GM23248 (cell line): ENCODE measurements at regions not wholly inside any gene's neighbourhood (a gene's known extent, or its start where the extent isn't known, plus 50 kb on each side); places are given as distances from the start of the nearest gene placed in this dataset.

Source experiments
- DNase-seq: peaks from one replicate; pipeline ENCODE4 v3.0.0-alpha.2; 2015
- H2AFZ ChIP-seq: fragments of 200-600 bp; sonication (generic); 2 replicates; pipeline ENCODE4 v1.6.1; 2016; ENCODE audit warnings: antibody characterized with exemption
- H3F3A ChIP-seq: fragments of 200-600 bp; sonication (generic); 2 replicates; pipeline ENCODE4 v1.6.1; 2016; ENCODE audit warnings: mild to moderate bottlenecking, antibody characterized with exemption, mixed run types; ENCODE audit not compliant: insufficient read depth
- H3K27ac ChIP-seq: fragments of 200-600 bp; sonication (generic); 2 replicates; pipeline ENCODE4 v1.5.1; 2016; ENCODE audit warnings: mild to moderate bottlenecking
- H3K27me3 ChIP-seq: fragments of 200-600 bp; sonication (generic); replicated peaks from 2 replicates; pipeline ENCODE4 v1.6.1; 2016; ENCODE audit warnings: mild to moderate bottlenecking; ENCODE audit not compliant: insufficient read depth
- H3K36me3 ChIP-seq: fragments of 200-600 bp; sonication (generic); 2 replicates; pipeline ENCODE4 v1.6.1; 2016; ENCODE audit warnings: low read depth, mild to moderate bottlenecking
- H3K4me1 ChIP-seq: fragments of 200-600 bp; sonication (generic); 2 replicates; pipeline ENCODE4 v1.6.1; 2016; ENCODE audit warnings: mild to moderate bottlenecking; ENCODE audit not compliant: insufficient read depth
- H3K4me2 ChIP-seq: fragments of 200-600 bp; sonication (generic); one replicate; pipeline ENCODE4 v1.6.1; 2016; ENCODE audit warnings: mild to moderate bottlenecking; ENCODE audit not compliant: unreplicated experiment
- H3K4me3 ChIP-seq: fragments of 200-600 bp; sonication (generic); 2 replicates; pipeline ENCODE4 v1.5.1; 2016; ENCODE audit warnings: mild to moderate bottlenecking
- H3K79me2 ChIP-seq: fragments of 200-600 bp; sonication (generic); 2 replicates; pipeline ENCODE4 v1.6.1; 2016; ENCODE audit warnings: mild to moderate bottlenecking; ENCODE audit not compliant: insufficient read depth
- H3K9ac ChIP-seq: fragments of 200-600 bp; sonication (generic); 2 replicates; pipeline ENCODE4 v1.6.1; 2016; ENCODE audit warnings: mild to moderate bottlenecking
- H3K9me2 ChIP-seq: fragments of 200-600 bp; sonication (generic); 2 replicates; pipeline ENCODE4 v1.6.1; 2016; ENCODE audit warnings: mixed run types, mild to moderate bottlenecking, moderate library complexity; ENCODE audit not compliant: insufficient read depth
- H3K9me3 ChIP-seq: fragments of 200-600 bp; sonication (generic); one replicate; pipeline ENCODE4 v1.6.1; 2017; ENCODE audit warnings: low read depth
- H4K20me1 ChIP-seq: fragments of 200-600 bp; sonication (generic); 2 replicates; pipeline ENCODE4 v1.6.0; 2016; ENCODE audit not compliant: insufficient read depth
- EZH2 ChIP-seq: fragments of 200-600 bp; sonication (generic); IDR thresholded peaks from 2 replicates; pipeline ENCODE4 v1.6.1; 2018; ENCODE audit warnings: antibody characterized with exemption, mild to moderate bottlenecking; ENCODE audit not compliant: insufficient read depth, poor library complexity, severe bottlenecking
- EZH2phosphoT487 ChIP-seq: fragments of 200-600 bp; sonication (generic); IDR thresholded peaks from 2 replicates; pipeline ENCODE4 v1.6.1; 2018; ENCODE audit warnings: antibody characterized with exemption, moderate library complexity, mild to moderate bottlenecking, low read depth; ENCODE audit not compliant: insufficient read depth
- WGBS, 2 experiments: methylation state at CpG; one replicate each; pipeline ENCODE4 v1.1.6; 2015 to 2017; ENCODE audit warnings: low lambda C conversion rate in 2 of 2, low coverage in 1 of 2; ENCODE audit errors: missing lambda C conversion rate in 2 of 2; 5-methylcytosine and 5-hydroxymethylcytosine counted together
- in situ Hi-C: fragments of 300-500 bp; cut with MboI; formaldehyde crosslinking; loops from 2 replicates; pipeline ENCODE4 v1.15.0; 2020

DNA sequence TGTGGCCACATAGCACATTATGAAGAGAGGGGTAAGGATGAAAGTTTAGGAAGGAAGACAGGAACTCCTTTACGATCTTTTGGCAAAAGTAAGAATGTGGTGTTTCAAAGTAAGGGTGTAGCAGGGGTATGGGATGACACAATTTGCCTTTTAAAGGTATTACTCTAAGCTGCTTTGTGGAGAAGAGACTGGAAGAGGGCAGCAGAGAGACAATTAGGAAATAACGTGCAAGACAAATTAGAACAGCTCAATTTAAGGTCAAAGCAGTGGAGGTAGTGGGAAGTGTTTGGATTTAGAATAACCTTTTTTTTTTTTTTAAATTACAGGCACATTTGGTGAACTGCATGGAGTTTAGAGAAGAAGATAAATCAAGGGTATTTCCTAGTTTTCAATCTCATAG lies 342.6 kb downstream of the NOVA1 start:
- Histone ChIP-seq H3K4me1 (no peaks in the 10 kb centered on the region), H3K27me3 (0 out of 2 replicates have a peak, but pooled peaks cover 17% of the 10 kb centered on the region)

GRCh38 chr14:26252176-26252575 lies 345.7 kb downstream of the NOVA1 start:
- H4K20me1 ChIP-seq = no peaks in the 10 kb centered on the region
- in situ Hi-C loops = no loop called here
- no peak overlapping the region for H3K9ac ChIP-seq
- no peak overlapping the region for H2AFZ ChIP-seq
- H3K27ac ChIP-seq = no peak overlapping the region
- H3K79me2 ChIP-seq = no peaks in the 10 kb centered on the region
- no peaks in the 10 kb centered on the region for H3K9me2 ChIP-seq
- no peak overlapping the region for H3K4me3 ChIP-seq
- DNase-seq = no peak
- 0 out of 2 replicates have a peak, but pooled peaks cover 14% of the 10 kb centered on the region for H3K27me3 ChIP-seq
- no peaks in the 10 kb centered on the region for H3K36me3 ChIP-seq
- H3K4me1 ChIP-seq = no peaks in the 10 kb centered on the region
- H3F3A ChIP-seq = no peaks in the 10 kb centered on the region
- H3K4me2 ChIP-seq = no peak overlapping the region
- TF ChIP-seq EZH2 (no peak), EZH2phosphoT487 (no peak)
- H3K9me3 ChIP-seq = no peaks in the 10 kb centered on the region

More for the DNA sequence above, 342.6 kb downstream of the NOVA1 start:
- H2AFZ ChIP-seq = no peak overlapping the region
- H3K4me2 ChIP-seq = no peak overlapping the region
- WGBS, 2 experiments = 11% methylated on average over 2 of the region's 2 CpGs
- in situ Hi-C loops = no loop called here
- no peak for TF ChIP-seq EZH2phosphoT487
- no peak for TF ChIP-seq EZH2
- H3K4me3 ChIP-seq = no peak overlapping the region
- no peak overlapping the region for H3K9ac ChIP-seq
- no peak overlapping the region for H3K27ac ChIP-seq
- H3K79me2 ChIP-seq = no peaks in the 10 kb centered on the region
- no peaks in the 10 kb centered on the region for H3K36me3 ChIP-seq
- peak; percentile 64 for DNase-seq
- no peaks in the 10 kb centered on the region for H3K9me2 ChIP-seq
- H3K9me3 ChIP-seq = no peaks in the 10 kb centered on the region
- H3F3A ChIP-seq = no peaks in the 10 kb centered on the region
- no peaks in the 10 kb centered on the region for H4K20me1 ChIP-seq

GRCh38 chr14:26233118-26233517 lies 364.7 kb downstream of the NOVA1 start:
- Histone ChIP-seq H3K27ac (no peak overlapping the region), H3K27me3 (no peaks in the 10 kb centered on the region; the same call in 1 of the 2 replicates), H2AFZ (no peak overlapping the region), H3K36me3 (no peaks in the 10 kb centered on the region), H3F3A (no peaks in the 10 kb centered on the region), H3K9me2 (no peaks in the 10 kb centered on the region), H3K4me3 (no peak overlapping the region), H3K9ac (no peak overlapping the region), H3K79me2 (no peaks in the 10 kb centered on the region), H3K9me3 (no peaks in the 10 kb centered on the region), H3K4me1 (no peaks in the 10 kb centered on the region), H3K4me2 (no peak overlapping the region), H4K20me1 (no peaks in the 10 kb centered on the region)
- WGBS, 2 experiments = 8 to 17% methylated on average over 1 of the region's 1 CpG
- no peak for DNase-seq
- in situ Hi-C loops = no loop called here
- TF ChIP-seq EZH2phosphoT487 = no peak
- TF ChIP-seq EZH2 = no peak

- Histone ChIP-seq H3K27me3 (peaks cover 38% of the 10 kb centered on the region), H3K4me2 (no peak overlapping the region), H3K79me2 (no peaks in the 10 kb centered on the region), H3K9me3 (no peaks in the 10 kb centered on the region), H4K20me1 (no peaks in the 10 kb centered on the region), H2AFZ (no peak overlapping the region), H3F3A (no peaks in the 10 kb centered on the region), H3K9me2 (no peaks in the 10 kb centered on the region), H3K4me1 (no peaks in the 10 kb centered on the region), H3K27ac (no peak overlapping the region), H3K4me3 (no peak overlapping the region), H3K9ac (no peak overlapping the region), H3K36me3 (no peaks in the 10 kb centered on the region)
- WGBS, 2 experiments = 18 to 26% methylated on average over 2 of the region's 2 CpGs
- in situ Hi-C loops = no loop called here
- TF ChIP-seq EZH2 (no peak), EZH2phosphoT487 (no peak)
- no peak for DNase-seq
Measured at GRCh38 chr14:26218861-26219260, 379.0 kb downstream of the NOVA1 start.

DNA sequence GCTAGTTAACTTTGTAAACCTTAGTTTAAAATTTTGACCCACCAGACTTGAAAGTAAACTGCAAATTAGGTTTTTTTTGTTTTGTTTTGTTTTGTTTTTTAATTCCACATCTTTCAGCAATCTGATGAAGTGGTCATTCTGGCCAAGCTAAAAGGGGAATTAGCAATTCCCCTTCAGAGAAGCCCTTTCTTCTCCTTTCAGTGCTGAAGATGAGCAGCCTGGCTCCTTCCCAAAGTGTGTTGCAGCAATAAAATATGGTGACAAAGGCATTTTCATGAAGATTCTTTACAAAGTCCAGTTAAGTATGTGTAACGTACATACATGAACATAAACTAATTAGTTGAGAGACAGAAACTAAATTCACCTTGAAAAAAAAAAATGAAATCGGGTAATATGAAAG lies 380.1 kb downstream of the NOVA1 start:
- Histone ChIP-seq H2AFZ (no peak overlapping the region), H3K79me2 (no peaks in the 10 kb centered on the region), H3K27me3 (peaks cover 42% of the 10 kb centered on the region), H3F3A (no peaks in the 10 kb centered on the region), H3K4me2 (no peak overlapping the region), H3K4me1 (no peaks in the 10 kb centered on the region), H4K20me1 (no peaks in the 10 kb centered on the region), H3K36me3 (no peaks in the 10 kb centered on the region), H3K9ac (no peak overlapping the region), H3K27ac (no peak overlapping the region), H3K9me3 (no peaks in the 10 kb centered on the region), H3K4me3 (no peak overlapping the region), H3K9me2 (no peaks in the 10 kb centered on the region)
- no peak for TF ChIP-seq EZH2phosphoT487
- TF ChIP-seq EZH2 = no peak
- DNase-seq = no peak
- WGBS, 2 experiments = 36 to 45% methylated on average over 2 of the region's 2 CpGs
- in situ Hi-C loops = no loop called here
